GM12865 (cell line): ENCODE measurements at regions not wholly inside any gene's neighbourhood (a gene's known extent, or its start where the extent isn't known, plus 50 kb on each side); places are given as distances from the start of the nearest gene placed in this dataset.

Experiments used
- DNase-seq: peaks from one replicate; pipeline ENCODE4 v3.0.0; 2010; ENCODE audit warnings: low read depth
- H3K4me3 ChIP-seq: 2 replicates; pipeline ENCODE4 v1.5.1; 2011; ENCODE audit warnings: mild to moderate bottlenecking, low read depth, low read length, control low read depth
- CTCF ChIP-seq: IDR thresholded peaks from 2 replicates; pipeline ENCODE4 v1.5.1; 2011; ENCODE audit warnings: low read length, control low read depth, low read depth, inconsistent platforms; ENCODE audit not compliant: insufficient read depth; ENCODE audit errors: missing control alignments

GRCh38 chr2:194363878-194364277 is 1293.1 kb upstream of the SLC39A10 start:
- no peak for DNase-seq
- no peak overlapping the region for H3K4me3 ChIP-seq
- TF ChIP-seq CTCF, result no peak

GRCh38 chr2:194363295-194363694 is 1293.7 kb upstream of the SLC39A10 start:
- TF ChIP-seq CTCF, result no peak
- no peak for DNase-seq
- H3K4me3 ChIP-seq, result no peak overlapping the region

DNA sequence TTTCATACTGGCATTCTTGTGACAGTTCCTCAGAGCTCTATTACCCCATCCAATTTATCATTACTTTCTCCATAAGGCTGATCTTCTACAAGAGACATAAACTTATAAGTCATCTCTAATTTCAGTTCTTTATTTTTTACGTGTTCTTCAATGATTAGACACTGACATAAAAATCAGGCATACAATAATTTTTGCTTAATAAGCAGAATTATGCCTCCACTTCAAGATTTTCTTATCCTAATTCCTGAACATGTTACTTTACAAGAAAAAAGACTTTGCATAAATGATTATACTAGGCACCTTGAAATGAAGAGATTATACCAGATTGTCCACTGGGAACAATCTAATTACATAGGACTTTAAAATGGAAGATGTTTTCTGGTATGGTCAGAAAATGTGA is 1304.5 kb upstream of the SLC39A10 start:
- DNase-seq, result no peak
- H3K4me3 ChIP-seq, result no peak overlapping the region
- no peak for TF ChIP-seq CTCF

DNA sequence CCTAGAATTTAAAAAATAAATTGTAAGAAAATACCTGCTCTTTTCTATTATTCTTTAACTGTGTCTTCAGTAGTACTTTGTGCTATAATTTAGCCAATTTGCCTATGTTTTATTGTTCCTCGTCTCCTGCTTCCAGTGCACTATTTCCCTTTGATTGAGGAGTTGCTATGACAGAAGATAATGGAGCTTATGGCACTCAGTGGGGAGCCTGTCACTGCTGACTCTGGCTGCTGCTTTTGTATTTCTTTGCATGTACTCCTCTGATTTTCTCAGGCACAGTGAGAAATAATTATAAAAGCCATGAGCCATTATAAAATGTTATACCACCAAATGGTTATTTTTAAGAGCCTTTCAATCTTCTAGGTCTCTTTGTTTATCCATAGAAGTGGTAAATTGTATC is 1310.8 kb upstream of the SLC39A10 start:
- H3K4me3 ChIP-seq, result no peak overlapping the region
- no peak for DNase-seq
- no peak for TF ChIP-seq CTCF

DNA sequence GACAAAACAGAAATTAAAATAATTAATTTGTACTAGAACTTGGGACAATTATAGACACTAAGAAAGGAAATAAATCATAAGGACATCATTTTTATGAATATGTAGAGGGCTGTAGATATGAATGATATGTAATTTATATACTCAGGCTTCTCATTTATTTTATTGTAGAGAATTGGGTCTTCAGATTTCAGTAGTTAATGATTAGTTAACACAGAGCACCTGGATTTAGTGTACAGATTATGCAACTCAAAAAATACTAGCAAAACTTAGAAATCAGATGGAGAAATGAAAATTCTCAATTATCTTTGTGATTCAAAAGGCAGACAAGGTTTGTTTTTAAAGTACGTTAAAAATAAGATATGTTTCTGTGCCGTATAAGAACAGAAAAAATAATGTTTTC is 1311.7 kb upstream of the SLC39A10 start:
- TF ChIP-seq CTCF, result no peak
- no peak overlapping the region for H3K4me3 ChIP-seq
- no peak for DNase-seq

GRCh38 chr2:194343167-194343566 is 1313.9 kb upstream of the SLC39A10 start:
- H3K4me3 ChIP-seq, result no peak overlapping the region
- peak; percentile 11 for DNase-seq
- no peak for TF ChIP-seq CTCF

GRCh38 chr2:194332799-194333490 is 1324.1 kb upstream of the SLC39A10 start:
- no peak for TF ChIP-seq CTCF
- no peak for DNase-seq

More at GRCh38 chr2:194332799-194333490, 1324.1 kb upstream of the SLC39A10 start:
- no peak overlapping the region for H3K4me3 ChIP-seq
